ENCODE measurements at regions not wholly inside any gene's neighbourhood (a gene's known extent, or its start where the extent isn't known, plus 50 kb on each side); places are given as distances from the start of the nearest gene placed in this dataset.
"Not testable (repeated sequence)": the region's sequence is repeated elsewhere in the genome, so short reads cannot be mapped to it uniquely, and the experiment has no call there.

DNA sequence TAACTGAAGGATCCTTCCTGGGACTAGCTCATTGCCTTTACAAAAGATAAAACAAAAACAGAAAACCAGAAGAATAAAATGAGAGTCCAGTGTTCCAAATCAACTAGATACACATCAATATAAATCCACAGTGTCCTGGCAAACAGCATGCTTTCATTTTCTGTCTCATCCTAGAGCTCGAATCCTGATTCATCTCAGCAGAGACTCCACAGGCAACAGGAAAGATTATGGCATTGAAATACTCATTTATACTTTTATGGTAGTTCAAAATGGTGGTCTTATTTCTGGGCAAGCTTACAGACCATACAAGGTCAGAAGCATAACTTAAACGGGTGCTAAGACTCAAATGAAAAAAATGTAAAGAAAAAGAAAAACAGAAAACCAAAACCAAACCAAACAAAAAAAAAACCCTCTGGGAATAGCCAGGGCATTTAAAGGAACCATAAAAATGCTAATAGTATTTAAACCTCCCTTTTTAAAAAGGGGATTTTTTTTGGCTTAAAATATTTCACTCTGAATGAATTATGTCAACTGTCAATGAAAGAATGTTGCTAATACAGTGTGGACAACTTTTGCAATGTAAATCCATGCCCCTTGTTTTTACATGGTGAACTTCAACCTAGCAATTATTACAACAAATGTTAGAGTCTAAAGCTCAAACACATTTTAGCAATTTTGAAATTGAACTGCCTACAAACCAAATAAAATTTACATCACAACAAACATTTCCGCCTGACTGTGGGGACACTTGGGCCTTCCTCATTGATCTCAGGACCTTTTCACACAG, 57.9 kb downstream of the GPR101 start:
- DNase-seq (ENCODE audit: low read depth in 2 of 2) = no peak

DNA sequence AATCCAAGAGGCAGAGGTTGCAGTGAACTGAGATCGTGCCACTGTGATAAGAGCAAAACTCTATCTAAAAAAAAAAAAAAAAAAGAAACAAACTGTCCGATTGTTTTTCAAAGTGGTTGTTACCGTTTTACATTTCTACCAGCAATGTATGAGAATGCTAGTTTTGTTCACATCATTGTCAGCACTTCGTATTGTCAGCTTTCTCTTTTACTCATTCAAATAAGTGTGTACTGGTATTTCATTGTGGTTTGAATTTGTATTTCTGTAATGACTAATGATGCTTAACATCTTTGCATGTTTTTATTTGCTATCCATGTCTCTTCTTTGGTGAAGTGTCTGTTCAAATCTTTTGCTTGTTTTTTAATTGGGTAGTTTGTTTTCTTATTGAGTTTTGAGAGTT, 65.8 kb downstream of the GPR101 start:
- no peak for DNase-seq (ENCODE audit: low read depth in 2 of 2)

- DNase-seq (ENCODE audit: low read depth in 2 of 2) = no peak
Observed at GRCh38 chrX:136963973-136964372, 69.8 kb downstream of the GPR101 start.

DNA sequence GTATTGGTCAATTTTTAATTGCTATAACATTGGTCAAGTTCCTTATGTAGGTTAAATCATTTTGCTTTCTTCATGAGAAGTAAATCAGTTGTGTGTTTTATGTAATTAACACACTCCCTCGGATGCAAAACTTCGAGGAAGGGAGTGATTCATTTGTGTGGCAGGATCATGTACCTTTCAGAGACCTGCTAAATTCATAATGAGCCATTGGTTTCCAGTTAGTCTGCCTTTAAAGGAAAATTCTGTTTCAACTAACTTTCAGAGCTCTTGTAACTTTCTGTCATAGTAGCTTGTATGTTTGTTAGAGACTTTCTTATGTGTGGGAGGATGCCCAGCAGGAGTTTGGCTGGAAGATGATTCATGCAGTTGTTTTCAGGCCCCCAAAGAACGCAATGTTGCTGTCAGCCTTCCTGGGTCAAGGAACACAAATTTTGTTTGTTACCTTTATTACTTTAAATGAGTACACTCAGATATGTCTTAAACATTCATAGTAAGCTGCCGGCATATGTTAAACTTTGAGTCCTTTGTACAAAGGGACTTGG, 72.1 kb downstream of the GPR101 start:
- DNase-seq (ENCODE audit: low read depth in 2 of 2) = no peak

DNA sequence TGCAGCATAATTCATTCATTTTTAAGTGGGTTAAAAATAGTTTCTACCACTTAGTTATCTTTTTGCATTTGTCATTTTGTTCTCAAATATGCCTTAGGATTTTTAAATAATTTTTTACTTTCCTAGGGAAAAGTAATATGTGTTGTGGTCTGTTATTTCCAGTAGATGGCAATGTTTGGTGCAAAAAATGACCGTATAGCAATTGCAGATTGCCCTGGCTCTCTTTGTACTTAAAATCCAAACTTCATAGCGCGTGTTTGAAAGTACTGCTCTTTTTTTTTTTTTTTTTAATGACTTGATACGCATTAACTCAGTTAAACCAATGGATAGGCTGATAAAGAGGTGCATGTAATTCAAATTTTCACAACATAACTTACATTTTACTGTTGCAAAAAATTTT, 74.4 kb upstream of the RBMX start:
- no peak for DNase-seq (ENCODE audit: low read depth in 2 of 2)

DNA sequence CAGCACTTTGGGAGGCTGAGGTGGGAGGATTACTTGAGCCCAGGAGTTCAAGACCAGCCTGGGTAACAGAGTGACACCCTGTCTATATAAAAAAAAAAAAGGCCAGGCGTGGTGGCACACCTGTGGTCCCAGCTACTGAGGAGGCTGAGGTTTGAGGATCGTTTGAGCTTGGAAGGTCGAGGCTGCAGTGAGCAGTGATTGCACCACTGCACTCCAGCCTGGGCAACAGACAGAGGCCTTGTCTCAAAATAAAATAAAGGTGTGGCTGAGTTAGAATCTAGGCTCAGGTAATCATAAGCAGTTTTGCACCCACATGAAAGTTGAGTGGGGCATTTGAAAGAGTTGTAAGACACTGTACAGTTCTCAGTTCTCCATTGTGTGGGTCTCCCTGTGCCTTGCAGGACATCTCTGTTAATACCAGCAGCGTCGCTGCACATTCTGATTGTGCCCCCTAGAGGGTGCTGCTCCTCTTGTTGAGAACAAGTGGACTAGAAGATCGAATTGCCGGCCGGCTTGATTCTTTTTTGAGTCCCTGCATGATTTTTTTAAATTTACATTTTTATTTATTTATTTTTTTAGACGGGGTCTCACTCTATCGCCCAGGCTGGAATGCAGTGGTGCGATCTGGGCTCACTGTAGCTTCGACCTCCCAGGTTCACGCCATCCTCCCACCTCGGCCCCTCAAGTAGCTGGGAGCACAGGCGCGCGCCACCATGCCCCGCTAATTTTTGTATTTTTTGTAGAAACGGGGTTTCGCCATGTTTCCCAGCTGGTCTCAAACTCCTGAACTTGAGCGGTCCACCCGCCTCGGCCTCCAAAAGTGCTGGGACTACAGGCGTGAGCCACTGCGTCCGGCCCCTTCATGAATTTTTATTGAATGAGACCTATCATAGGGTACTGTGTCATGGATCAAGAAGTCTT, 73.6 kb upstream of the RBMX start:
- DNase-seq (ENCODE audit: low read depth in 2 of 2) = peak in 1 of 2 donors; percentile 5

DNA sequence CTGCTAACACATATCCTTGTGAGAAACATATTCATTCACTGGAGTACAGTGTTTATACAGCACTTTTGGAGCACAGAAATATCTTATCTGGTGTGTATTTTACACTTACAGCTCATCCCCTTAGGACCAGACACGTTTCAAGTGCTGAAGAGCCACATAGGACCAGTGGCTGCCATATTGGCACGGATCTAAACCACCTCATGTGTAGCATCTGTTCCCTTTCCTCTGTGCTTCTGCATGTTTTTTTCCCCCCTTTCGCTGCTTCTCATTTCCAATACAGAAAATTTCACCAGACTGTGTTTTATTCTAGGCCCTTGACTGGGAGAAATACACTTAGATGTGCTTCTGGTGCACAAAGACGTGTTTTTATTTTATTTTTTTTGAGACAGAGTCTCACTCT, 69.7 kb upstream of the RBMX start:
- no peak for DNase-seq (ENCODE audit: low read depth in 2 of 2)

GRCh38 chrX:136941396-136942337, 61.1 kb upstream of the RBMX start:
- no peak for DNase-seq (ENCODE audit: low read depth in 2 of 2)

DNA sequence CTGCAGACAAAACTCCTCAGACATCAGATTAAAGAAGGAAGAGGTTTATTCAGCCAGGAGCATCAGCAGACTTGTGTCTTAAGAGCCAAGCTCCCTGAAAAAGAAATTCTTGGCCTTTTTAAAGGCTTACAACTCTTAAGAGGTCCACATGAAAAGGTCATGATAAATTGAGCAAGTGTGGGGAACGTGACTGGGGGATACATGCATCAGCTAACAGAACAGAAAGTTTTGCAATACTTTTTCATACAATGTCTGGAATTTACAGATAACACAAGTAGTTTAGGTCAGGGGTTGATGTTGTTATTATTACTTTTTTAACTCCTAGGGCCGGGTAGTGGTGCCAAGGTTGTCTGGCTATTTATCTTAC, 55.6 kb upstream of the RBMX start:
- no peak for DNase-seq (ENCODE audit: low read depth in 2 of 2)

GRCh38 chrX:136935533-136936182, 55.1 kb upstream of the RBMX start:
- not testable (repeated sequence) for DNase-seq (ENCODE audit: low read depth in 2 of 2)

- not testable (repeated sequence) for DNase-seq (ENCODE audit: low read depth in 2 of 2)
Observed at GRCh38 chrX:136934652-136935051, 54.1 kb upstream of the RBMX start.

GRCh38 chrX:136933611-136934145, 53.2 kb upstream of the RBMX start:
- no peak for DNase-seq (ENCODE audit: low read depth in 2 of 2)

GRCh38 chrX:136931661-136932060, 51.1 kb upstream of the RBMX start:
- DNase-seq (ENCODE audit: low read depth in 2 of 2) = no peak

Data from stimulated activated CD8-positive, alpha-beta memory T cell treated with anti-CD3 and anti-CD28 coated beads, Interleukin-2, amount 100 ng/mL, for 1 hour (primary cell).